Central memory CD8-positive, alpha-beta T cell (primary cell): ENCODE measurements at regions not wholly inside any gene's neighbourhood (a gene's known extent, or its start where the extent isn't known, plus 50 kb on each side); places are given as distances from the start of the nearest gene placed in this dataset.

Experiments
- ATAC-seq: fragments of 150-1000 bp; cut with Tn5 transposase; replicated peaks from 2 replicates; pipeline ENCODE4 v1.10.0; 2022; ENCODE audit warnings: mild to moderate bottlenecking, moderate FRiP score, moderate number of reproducible peaks; ENCODE audit not compliant: poor library complexity, severe bottlenecking; ENCODE audit errors: extremely low read depth
- DNase-seq, 2 donors: peaks; one replicate each; pipeline ENCODE4 v3.0.0; 2021; ENCODE audit warnings: low spot score in 2 of 2
- H3K27ac Mint-ChIP-seq: one replicate; pipeline ENCODE4 v1.8.0; 2022; ENCODE audit warnings: low read depth, mild to moderate bottlenecking, moderate library complexity, mixed read lengths
- H3K27me3 Mint-ChIP-seq: one replicate; pipeline ENCODE4 v1.8.0; 2022; ENCODE audit warnings: mixed read lengths
- H3K36me3 Mint-ChIP-seq: one replicate; pipeline ENCODE4 v1.8.0; 2022; ENCODE audit warnings: mild to moderate bottlenecking, moderate library complexity, mixed read lengths; ENCODE audit not compliant: insufficient read depth
- H3K4me1 Mint-ChIP-seq: one replicate; pipeline ENCODE4 v1.8.0; 2022; ENCODE audit warnings: mixed read lengths
- H3K4me3 Mint-ChIP-seq: one replicate; pipeline ENCODE4 v1.8.0; 2022; ENCODE audit warnings: mild to moderate bottlenecking, moderate library complexity, mixed read lengths
- H3K9me3 Mint-ChIP-seq: one replicate; pipeline ENCODE4 v1.8.0; 2022; ENCODE audit warnings: mixed read lengths

- ATAC-seq: no peak
- Mint-ChIP-seq H3K27ac (no peak overlapping the region), H3K4me1 (no peaks in the 10 kb centered on the region), H3K9me3 (no peaks in the 10 kb centered on the region), H3K27me3 (no peaks in the 10 kb centered on the region), H3K36me3 (peaks cover 5% of the 10 kb centered on the region), H3K4me3 (no peak overlapping the region)
- no peak for DNase-seq
Observed at GRCh38 chr3:31427623-31428022, 105.1 kb upstream of the STT3B start.

GRCh38 chr3:31431321-31431720 is 101.4 kb upstream of the STT3B start:
- Mint-ChIP-seq H3K9me3 (no peaks in the 10 kb centered on the region), H3K36me3 (peaks cover 2% of the 10 kb centered on the region), H3K4me1 (no peaks in the 10 kb centered on the region), H3K4me3 (no peak overlapping the region), H3K27ac (no peak overlapping the region), H3K27me3 (no peaks in the 10 kb centered on the region)
- ATAC-seq (no peak), DNase-seq (no peak)

GRCh38 chr3:31432897-31433678 is 99.6 kb upstream of the STT3B start:
- Mint-ChIP-seq H3K27me3 (no peaks in the 10 kb centered on the region), H3K4me3 (no peak overlapping the region), H3K9me3 (peaks cover 16% of the 10 kb centered on the region), H3K4me1 (no peaks in the 10 kb centered on the region), H3K36me3 (peaks cover 2% of the 10 kb centered on the region), H3K27ac (no peak overlapping the region)
- ATAC-seq: no peak
- DNase-seq: no peak

DNA sequence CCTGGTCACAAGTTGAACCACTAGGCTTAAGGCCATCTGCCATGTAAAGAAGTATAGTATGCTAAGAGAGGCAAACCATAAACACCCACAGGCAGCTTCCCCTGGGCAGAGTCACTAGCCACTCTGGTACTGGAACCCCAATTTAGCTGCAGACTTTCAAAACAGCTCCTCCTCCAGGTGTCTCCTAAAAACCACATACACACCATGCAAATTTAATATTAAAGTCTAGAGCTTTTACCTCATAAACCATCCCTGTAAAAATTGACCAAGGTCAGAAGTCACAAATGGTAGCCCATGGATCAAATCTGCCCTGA is 99.1 kb upstream of the STT3B start:
- DNase-seq (no peak), ATAC-seq (no peak)
- Mint-ChIP-seq H3K4me3 (no peak overlapping the region), H3K27ac (no peak overlapping the region), H3K4me1 (no peaks in the 10 kb centered on the region), H3K27me3 (no peaks in the 10 kb centered on the region), H3K36me3 (peaks cover 2% of the 10 kb centered on the region), H3K9me3 (peaks cover 16% of the 10 kb centered on the region)

GRCh38 chr3:31434819-31435218 is 97.9 kb upstream of the STT3B start:
- Mint-ChIP-seq H3K4me3 (no peak overlapping the region), H3K4me1 (no peaks in the 10 kb centered on the region), H3K27me3 (no peaks in the 10 kb centered on the region), H3K27ac (no peak overlapping the region), H3K9me3 (peaks cover 16% of the 10 kb centered on the region), H3K36me3 (peaks cover 2% of the 10 kb centered on the region)
- DNase-seq: no peak
- ATAC-seq: no peak

DNA sequence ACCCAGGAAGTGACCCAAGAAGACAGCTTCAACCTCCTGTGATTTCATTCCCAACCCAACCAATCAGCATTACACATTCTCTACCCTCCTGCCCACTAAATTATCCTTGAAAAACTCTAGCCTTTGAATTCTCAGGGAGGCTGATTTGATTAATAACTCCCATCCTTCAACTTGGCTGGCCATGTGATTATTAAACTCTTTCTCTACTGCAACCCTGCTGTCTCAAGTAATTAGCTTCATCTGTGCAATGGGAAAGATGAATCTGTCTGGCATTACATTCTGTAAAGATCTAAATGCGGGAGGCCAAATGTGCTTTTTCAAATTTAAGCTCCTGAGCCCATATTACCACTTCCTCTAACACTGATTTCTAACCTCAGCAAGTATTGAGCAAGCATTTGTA is 95.9 kb upstream of the STT3B start:
- H3K9me3 Mint-ChIP-seq: peaks cover 16% of the 10 kb centered on the region
- DNase-seq: no peak
- no peaks in the 10 kb centered on the region for H3K27me3 Mint-ChIP-seq

GRCh38 chr3:31438742-31439141 is 94.0 kb upstream of the STT3B start:
- Mint-ChIP-seq H3K36me3 (no peaks in the 10 kb centered on the region), H3K27ac (no peak overlapping the region), H3K4me1 (no peaks in the 10 kb centered on the region), H3K9me3 (peaks cover 16% of the 10 kb centered on the region), H3K4me3 (no peak overlapping the region), H3K27me3 (no peaks in the 10 kb centered on the region)
- ATAC-seq (no peak), DNase-seq (no peak)

More for the DNA sequence above, 95.9 kb upstream of the STT3B start:
- no peaks in the 10 kb centered on the region for H3K4me1 Mint-ChIP-seq
- H3K4me3 Mint-ChIP-seq: no peak overlapping the region
- no peak overlapping the region for H3K27ac Mint-ChIP-seq
- ATAC-seq: no peak
- H3K36me3 Mint-ChIP-seq: peaks cover 2% of the 10 kb centered on the region

DNA sequence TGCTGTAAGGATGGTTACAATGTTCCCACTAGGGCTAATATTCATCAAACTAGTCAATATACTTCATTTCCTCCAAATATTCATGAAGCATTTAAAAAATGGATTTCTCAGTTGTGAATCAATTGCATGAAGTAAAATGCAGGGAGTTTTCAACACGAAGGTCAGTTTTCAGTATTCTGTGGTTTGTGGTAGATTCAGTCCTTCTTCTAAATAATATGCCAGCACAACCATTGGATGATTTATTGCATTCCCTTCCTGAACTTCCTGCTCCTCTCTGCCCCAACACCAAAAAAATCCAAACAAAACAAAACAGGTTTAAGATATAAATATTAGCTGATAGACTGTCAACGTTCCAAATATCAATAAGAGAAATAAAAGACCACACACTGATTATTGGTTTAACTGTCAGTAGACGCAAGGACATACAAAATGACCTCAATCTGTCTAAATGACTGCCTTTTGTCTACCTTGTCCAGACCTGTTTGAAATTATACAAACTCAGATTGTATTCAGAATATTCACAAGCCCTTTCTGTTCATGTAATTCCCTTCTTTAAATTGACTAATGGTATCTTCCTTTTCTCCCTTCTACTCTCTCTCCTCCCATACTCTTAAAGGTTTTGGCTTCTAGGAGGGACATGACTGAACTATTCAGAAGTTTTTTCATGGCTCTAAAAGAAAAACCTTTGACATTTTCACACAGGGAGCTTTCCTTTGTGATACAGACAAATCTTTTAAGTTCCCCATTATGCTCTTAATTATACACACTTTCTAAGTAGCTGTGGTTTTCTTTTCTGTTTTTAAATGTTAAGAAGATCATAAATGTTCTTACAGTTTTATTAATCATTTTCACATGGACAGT is 92.6 kb upstream of the STT3B start:
- peaks cover 16% of the 10 kb centered on the region for H3K9me3 Mint-ChIP-seq
- no peaks in the 10 kb centered on the region for H3K4me1 Mint-ChIP-seq
- DNase-seq: no peak
- ATAC-seq: no peak
- H3K4me3 Mint-ChIP-seq: no peak overlapping the region
- H3K27me3 Mint-ChIP-seq: no peaks in the 10 kb centered on the region
- no peaks in the 10 kb centered on the region for H3K36me3 Mint-ChIP-seq
- H3K27ac Mint-ChIP-seq: no peak overlapping the region

- Mint-ChIP-seq H3K4me3 (no peak overlapping the region), H3K27me3 (no peaks in the 10 kb centered on the region), H3K27ac (no peak overlapping the region), H3K36me3 (no peaks in the 10 kb centered on the region), H3K4me1 (no peaks in the 10 kb centered on the region), H3K9me3 (peaks cover 16% of the 10 kb centered on the region)
- no peak for DNase-seq
- no peak for ATAC-seq
Observed at GRCh38 chr3:31440878-31441277, 91.8 kb upstream of the STT3B start.

DNA sequence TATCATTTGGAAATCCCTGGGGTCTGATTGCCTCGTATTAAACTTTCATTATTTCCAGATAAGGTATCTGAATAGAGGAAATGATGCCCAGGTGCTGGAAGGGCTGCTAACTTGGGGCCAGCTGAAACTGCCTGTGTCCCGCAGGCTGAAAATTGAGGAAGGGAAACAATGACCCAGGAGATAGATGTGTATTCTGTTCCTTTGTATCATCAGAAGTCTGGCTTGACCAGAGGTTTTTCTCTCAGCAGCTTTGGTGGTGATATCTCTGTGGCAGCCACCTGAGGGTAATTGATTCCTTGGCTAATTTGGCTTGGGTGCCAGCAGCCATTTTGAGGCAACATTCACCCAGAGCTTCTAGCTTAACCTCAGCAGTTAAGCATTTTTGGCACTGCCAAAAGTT is 90.0 kb upstream of the STT3B start:
- no peaks in the 10 kb centered on the region for H3K4me1 Mint-ChIP-seq
- H3K36me3 Mint-ChIP-seq: no peaks in the 10 kb centered on the region
- ATAC-seq: no peak
- no peak for DNase-seq
- no peaks in the 10 kb centered on the region for H3K27me3 Mint-ChIP-seq
- no peak overlapping the region for H3K4me3 Mint-ChIP-seq
- no peak overlapping the region for H3K27ac Mint-ChIP-seq
- peaks cover 2% of the 10 kb centered on the region for H3K9me3 Mint-ChIP-seq

DNA sequence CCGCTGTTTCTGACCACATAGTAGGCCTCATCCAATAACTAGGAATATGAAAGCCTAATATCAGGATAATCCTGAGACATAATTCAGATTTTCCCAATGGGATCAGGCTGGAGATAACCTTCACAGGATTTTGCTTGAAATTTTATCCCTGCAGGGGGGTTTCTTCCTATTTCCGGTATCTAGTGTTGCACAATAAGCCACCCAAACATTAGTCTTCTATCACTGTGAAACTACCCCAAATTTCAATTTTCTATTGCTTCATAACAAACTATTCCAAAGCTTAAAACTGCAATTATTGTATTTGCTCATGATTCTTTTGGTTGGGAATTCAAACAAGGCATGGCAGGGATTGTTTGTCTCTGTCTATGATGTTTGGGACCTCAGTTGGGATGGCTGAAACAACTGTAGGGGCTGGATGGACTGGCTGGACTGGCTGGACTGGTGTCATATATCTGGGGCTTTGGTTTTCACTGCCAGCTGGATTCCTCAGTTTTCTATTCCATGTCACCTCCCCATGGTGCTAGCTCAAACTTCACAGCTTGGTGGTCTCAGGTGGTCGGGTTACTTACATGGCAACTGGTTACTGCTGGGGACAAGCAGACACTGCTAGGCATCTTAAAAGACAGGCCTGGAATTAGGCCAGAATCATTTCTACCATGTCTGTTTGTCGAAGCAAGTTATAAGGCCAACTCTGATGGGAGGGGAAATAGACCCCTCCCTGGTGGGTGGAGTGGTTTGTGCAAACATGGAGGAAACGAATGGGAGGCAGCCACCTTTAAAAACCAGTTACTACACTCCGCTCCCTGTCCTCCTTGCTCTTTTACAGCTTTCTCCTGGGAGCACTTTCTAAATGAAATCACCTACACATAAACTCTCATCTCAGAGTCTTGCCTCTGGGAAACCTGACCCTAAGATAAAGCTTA is 88.2 kb upstream of the STT3B start:
- DNase-seq: no peak
- Mint-ChIP-seq H3K36me3 (no peaks in the 10 kb centered on the region), H3K9me3 (no peaks in the 10 kb centered on the region), H3K4me1 (peaks cover 11% of the 10 kb centered on the region), H3K4me3 (no peak overlapping the region), H3K27ac (no peak overlapping the region), H3K27me3 (no peaks in the 10 kb centered on the region)
- ATAC-seq: no peak

DNA sequence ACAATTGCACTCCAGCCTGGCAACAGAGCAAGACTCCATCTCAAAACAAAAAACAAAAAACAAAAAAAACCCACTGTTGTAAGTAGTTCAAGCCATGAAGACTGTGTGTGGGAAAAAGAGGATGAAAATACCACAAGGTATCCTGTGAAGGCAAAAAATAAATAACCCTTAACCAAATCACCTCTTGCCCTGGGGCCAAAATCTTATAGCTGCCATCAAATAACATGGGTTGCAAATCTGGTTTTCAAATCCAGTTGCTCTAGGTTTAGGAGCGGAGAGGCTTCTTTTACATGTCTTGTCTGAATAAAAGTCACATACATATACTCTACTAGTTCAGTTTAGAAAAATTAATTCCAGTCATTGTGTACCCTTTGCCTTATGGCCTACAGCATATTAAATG is 87.0 kb upstream of the STT3B start:
- DNase-seq (no peak), ATAC-seq (no peak)
- Mint-ChIP-seq H3K9me3 (no peaks in the 10 kb centered on the region), H3K4me1 (peaks cover 11% of the 10 kb centered on the region), H3K36me3 (no peaks in the 10 kb centered on the region), H3K4me3 (no peak overlapping the region), H3K27ac (no peak overlapping the region), H3K27me3 (no peaks in the 10 kb centered on the region)
